ENCODE measurements at regions not wholly inside any gene's neighbourhood (a gene's known extent, or its start where the extent isn't known, plus 50 kb on each side); places are given as distances from the start of the nearest gene placed in this dataset.

GRCh38 chr5:89299998-89300397, 417.0 kb upstream of the MEF2C start:
- TF ChIP-seq CTCF (IDR thresholded peaks at IDR 0.05; ENCODE audit: partially characterized antibody, unreplicated experiment), result no peak
- H3K4me3 Mint-ChIP-seq (ENCODE audit: unreplicated experiment), result no peak overlapping the region

GRCh38 chr5:89297066-89297465, 414.1 kb upstream of the MEF2C start:
- no peak for TF ChIP-seq CTCF (IDR thresholded peaks at IDR 0.05; ENCODE audit: partially characterized antibody, unreplicated experiment)
- no peak overlapping the region for H3K4me3 Mint-ChIP-seq (ENCODE audit: unreplicated experiment)
- no peaks in the 10 kb centered on the region for H3K36me3 Mint-ChIP-seq (ENCODE audit: unreplicated experiment)
- H3K27ac Mint-ChIP-seq (ENCODE audit: unreplicated experiment), result no peak overlapping the region
- H3K4me1 Mint-ChIP-seq (ENCODE audit: low read depth, unreplicated experiment), result no peaks in the 10 kb centered on the region
- no peak for DNase-seq
- H3K9me3 Mint-ChIP-seq (ENCODE audit: unreplicated experiment), result no peaks in the 10 kb centered on the region
- H3K27me3 Mint-ChIP-seq (ENCODE audit: unreplicated experiment), result no peaks in the 10 kb centered on the region

More at GRCh38 chr5:89299998-89300397, 417.0 kb upstream of the MEF2C start:
- Mint-ChIP-seq H3K4me1 (ENCODE audit: low read depth, unreplicated experiment) (no peaks in the 10 kb centered on the region), H3K27me3 (ENCODE audit: unreplicated experiment) (no peaks in the 10 kb centered on the region), H3K36me3 (ENCODE audit: unreplicated experiment) (no peaks in the 10 kb centered on the region), H3K9me3 (ENCODE audit: unreplicated experiment) (no peaks in the 10 kb centered on the region), H3K27ac (ENCODE audit: unreplicated experiment) (no peak overlapping the region)
- DNase-seq, result no peak

- Mint-ChIP-seq H3K4me1 (ENCODE audit: low read depth, unreplicated experiment) (no peaks in the 10 kb centered on the region), H3K9me3 (ENCODE audit: unreplicated experiment) (no peaks in the 10 kb centered on the region), H3K36me3 (ENCODE audit: unreplicated experiment) (no peaks in the 10 kb centered on the region), H3K4me3 (ENCODE audit: unreplicated experiment) (no peak overlapping the region), H3K27me3 (ENCODE audit: unreplicated experiment) (no peaks in the 10 kb centered on the region), H3K27ac (ENCODE audit: unreplicated experiment) (no peak overlapping the region)
- DNase-seq, result no peak
- no peak for TF ChIP-seq CTCF (IDR thresholded peaks at IDR 0.05; ENCODE audit: partially characterized antibody, unreplicated experiment)
Measured at GRCh38 chr5:89293810-89294209, 410.8 kb upstream of the MEF2C start.

- Mint-ChIP-seq H3K27ac (ENCODE audit: unreplicated experiment) (no peak overlapping the region), H3K9me3 (ENCODE audit: unreplicated experiment) (no peaks in the 10 kb centered on the region), H3K4me1 (ENCODE audit: low read depth, unreplicated experiment) (no peaks in the 10 kb centered on the region), H3K4me3 (ENCODE audit: unreplicated experiment) (no peak overlapping the region), H3K36me3 (ENCODE audit: unreplicated experiment) (no peaks in the 10 kb centered on the region), H3K27me3 (ENCODE audit: unreplicated experiment) (no peaks in the 10 kb centered on the region)
- no peak for DNase-seq
- no peak for TF ChIP-seq CTCF (IDR thresholded peaks at IDR 0.05; ENCODE audit: partially characterized antibody, unreplicated experiment)
Measured at GRCh38 chr5:89292487-89292886, 409.5 kb upstream of the MEF2C start.

GRCh38 chr5:89289604-89290003, 406.6 kb upstream of the MEF2C start:
- Mint-ChIP-seq H3K27ac (ENCODE audit: unreplicated experiment) (no peak overlapping the region), H3K9me3 (ENCODE audit: unreplicated experiment) (no peaks in the 10 kb centered on the region), H3K27me3 (ENCODE audit: unreplicated experiment) (peaks cover 5% of the 10 kb centered on the region), H3K36me3 (ENCODE audit: unreplicated experiment) (no peaks in the 10 kb centered on the region), H3K4me3 (ENCODE audit: unreplicated experiment) (no peak overlapping the region), H3K4me1 (ENCODE audit: low read depth, unreplicated experiment) (no peaks in the 10 kb centered on the region)
- no peak for DNase-seq
- no peak for TF ChIP-seq CTCF (IDR thresholded peaks at IDR 0.05; ENCODE audit: partially characterized antibody, unreplicated experiment)
